ENCODE measurements at regions not wholly inside any gene's neighbourhood (a gene's known extent, or its start where the extent isn't known, plus 50 kb on each side); places are given as distances from the start of the nearest gene placed in this dataset.

DNA sequence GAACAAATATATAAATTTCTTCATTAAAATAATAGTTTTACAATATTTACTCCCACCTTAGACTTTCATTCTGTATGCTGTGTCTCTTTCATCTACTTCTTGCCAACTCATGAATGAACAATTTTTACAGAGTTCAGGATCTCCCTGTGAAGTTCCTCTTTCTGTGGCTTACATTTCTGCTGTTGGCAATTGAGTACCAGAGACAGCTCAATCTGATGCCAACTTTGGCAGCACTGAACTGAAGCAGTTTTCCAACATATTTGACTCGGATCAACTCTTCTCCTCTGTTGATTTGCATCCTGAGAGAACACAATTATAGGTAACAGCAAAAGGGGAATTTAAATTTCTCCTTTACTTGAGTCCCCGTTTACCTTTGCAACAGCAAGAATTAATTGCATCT, 1262.2 kb downstream of the EFNA5 start:
- H3K36me3 Mint-ChIP-seq (ENCODE audit: low read depth): no peaks in the 10 kb centered on the region

DNA sequence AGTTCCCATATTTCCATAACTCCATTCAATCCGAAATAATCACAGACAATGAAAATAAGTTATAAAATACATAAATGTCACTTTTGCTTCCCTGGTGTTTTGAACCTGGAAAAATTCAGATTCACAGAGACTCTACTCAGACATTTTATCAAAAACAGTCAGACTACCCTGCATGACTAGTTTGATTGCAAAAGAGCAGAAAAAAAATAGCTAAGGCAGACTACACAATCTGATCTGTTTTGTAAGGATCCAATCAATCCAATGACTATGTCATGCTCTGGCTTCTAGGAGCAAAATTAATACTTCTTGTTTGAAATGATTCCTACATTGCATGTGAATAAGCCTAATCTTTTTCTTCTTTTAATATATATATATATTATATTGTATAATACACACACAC, 1262.6 kb downstream of the EFNA5 start:
- TF ChIP-seq, protein P1, sequence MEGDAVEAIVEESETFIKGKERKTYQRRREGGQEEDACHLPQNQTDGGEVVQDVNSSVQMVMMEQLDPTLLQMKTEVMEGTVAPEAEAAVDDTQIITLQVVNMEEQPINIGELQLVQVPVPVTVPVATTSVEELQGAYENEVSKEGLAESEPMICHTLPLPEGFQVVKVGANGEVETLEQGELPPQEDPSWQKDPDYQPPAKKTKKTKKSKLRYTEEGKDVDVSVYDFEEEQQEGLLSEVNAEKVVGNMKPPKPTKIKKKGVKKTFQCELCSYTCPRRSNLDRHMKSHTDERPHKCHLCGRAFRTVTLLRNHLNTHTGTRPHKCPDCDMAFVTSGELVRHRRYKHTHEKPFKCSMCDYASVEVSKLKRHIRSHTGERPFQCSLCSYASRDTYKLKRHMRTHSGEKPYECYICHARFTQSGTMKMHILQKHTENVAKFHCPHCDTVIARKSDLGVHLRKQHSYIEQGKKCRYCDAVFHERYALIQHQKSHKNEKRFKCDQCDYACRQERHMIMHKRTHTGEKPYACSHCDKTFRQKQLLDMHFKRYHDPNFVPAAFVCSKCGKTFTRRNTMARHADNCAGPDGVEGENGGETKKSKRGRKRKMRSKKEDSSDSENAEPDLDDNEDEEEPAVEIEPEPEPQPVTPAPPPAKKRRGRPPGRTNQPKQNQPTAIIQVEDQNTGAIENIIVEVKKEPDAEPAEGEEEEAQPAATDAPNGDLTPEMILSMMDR (IDR thresholded peaks at IDR 0.05): no peak
- intact Hi-C loops (cut with micrococcal nuclease): no loop called here
- POLR2A ChIA-PET: no interaction called here
- Mint-ChIP-seq H3K27me3 (no peaks in the 10 kb centered on the region), H3K36me3 (ENCODE audit: low read depth) (no peaks in the 10 kb centered on the region), H3K4me1 (no peaks in the 10 kb centered on the region), H3K9me3 (no peaks in the 10 kb centered on the region), H3K4me3 (no peak overlapping the region), H3K27ac (no peak overlapping the region)
- CTCF ChIA-PET: no interaction called here
- DNase-seq (no peak), ATAC-seq (ENCODE audit: low read depth) (no peak)

More for the DNA sequence above, 1262.2 kb downstream of the EFNA5 start:
- DNase-seq: no peak
- Mint-ChIP-seq H3K27me3 (no peaks in the 10 kb centered on the region), H3K4me1 (no peaks in the 10 kb centered on the region), H3K27ac (no peak overlapping the region), H3K4me3 (no peak overlapping the region), H3K9me3 (no peaks in the 10 kb centered on the region)
- TF ChIP-seq, protein P1 (IDR thresholded peaks at IDR 0.05): no peak
- ChIA-PET CTCF (no interaction called here), POLR2A (no interaction called here)
- intact Hi-C loops (cut with micrococcal nuclease): no loop called here
- no peak for ATAC-seq (ENCODE audit: low read depth)

DNA sequence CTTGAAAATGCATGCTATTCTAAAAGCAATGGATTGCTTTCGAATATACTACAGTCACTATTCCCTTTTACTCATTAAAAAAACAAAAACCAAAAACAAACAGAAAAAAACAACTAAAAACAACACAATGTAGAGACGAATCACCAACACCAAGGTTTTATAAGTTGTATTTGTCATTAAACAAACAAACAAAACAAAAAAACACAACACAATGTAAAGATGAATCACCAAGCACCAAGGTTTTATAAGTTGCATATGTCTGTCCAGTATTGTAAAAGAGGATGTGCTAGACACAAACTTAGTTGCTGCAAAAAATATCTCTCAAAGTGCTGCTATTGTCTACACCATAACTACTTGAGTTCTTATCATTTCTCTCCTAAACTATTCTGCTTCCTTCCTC, 1269.2 kb downstream of the EFNA5 start:
- H3K4me3 Mint-ChIP-seq: no peak overlapping the region
- DNase-seq: no peak
- H3K36me3 Mint-ChIP-seq (ENCODE audit: low read depth): no peaks in the 10 kb centered on the region
- TF ChIP-seq, protein P1 (IDR thresholded peaks at IDR 0.05): no peak
- no peak for ATAC-seq (ENCODE audit: low read depth)
- no peaks in the 10 kb centered on the region for H3K27me3 Mint-ChIP-seq
- H3K9me3 Mint-ChIP-seq: peaks cover 2% of the 10 kb centered on the region
- intact Hi-C loops (cut with micrococcal nuclease): no loop called here
- no peaks in the 10 kb centered on the region for H3K4me1 Mint-ChIP-seq
- POLR2A ChIA-PET: no interaction called here
- CTCF ChIA-PET: no interaction called here
- H3K27ac Mint-ChIP-seq: no peak overlapping the region

DNA sequence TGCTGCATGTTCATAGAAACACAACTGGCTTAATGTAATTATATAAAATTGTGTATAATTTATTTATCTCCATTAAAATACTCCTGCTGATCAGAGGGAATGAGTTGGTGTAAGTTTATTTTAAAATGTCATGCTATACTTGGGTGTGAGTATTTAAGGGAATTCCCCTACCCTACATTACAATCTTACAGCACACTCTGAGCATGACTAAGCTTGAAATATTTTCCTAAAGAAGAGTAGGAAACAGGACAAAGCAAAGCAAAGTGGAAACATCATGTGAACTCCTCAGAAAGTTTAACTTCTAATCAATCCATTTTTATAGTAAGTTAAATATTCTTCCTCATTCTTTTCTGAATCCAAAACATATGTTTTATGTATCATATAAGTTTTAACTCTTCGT, 1271.3 kb downstream of the EFNA5 start:
- TF ChIP-seq, protein P1 (IDR thresholded peaks at IDR 0.05): no peak
- Mint-ChIP-seq H3K27me3 (no peaks in the 10 kb centered on the region), H3K9me3 (peaks cover 2% of the 10 kb centered on the region), H3K4me3 (no peak overlapping the region), H3K27ac (no peak overlapping the region), H3K36me3 (ENCODE audit: low read depth) (no peaks in the 10 kb centered on the region), H3K4me1 (no peaks in the 10 kb centered on the region)
- DNase-seq: no peak
- CTCF ChIA-PET: no interaction called here
- intact Hi-C loops (cut with micrococcal nuclease): no loop called here
- no peak for ATAC-seq (ENCODE audit: low read depth)
- POLR2A ChIA-PET: no interaction called here

DNA sequence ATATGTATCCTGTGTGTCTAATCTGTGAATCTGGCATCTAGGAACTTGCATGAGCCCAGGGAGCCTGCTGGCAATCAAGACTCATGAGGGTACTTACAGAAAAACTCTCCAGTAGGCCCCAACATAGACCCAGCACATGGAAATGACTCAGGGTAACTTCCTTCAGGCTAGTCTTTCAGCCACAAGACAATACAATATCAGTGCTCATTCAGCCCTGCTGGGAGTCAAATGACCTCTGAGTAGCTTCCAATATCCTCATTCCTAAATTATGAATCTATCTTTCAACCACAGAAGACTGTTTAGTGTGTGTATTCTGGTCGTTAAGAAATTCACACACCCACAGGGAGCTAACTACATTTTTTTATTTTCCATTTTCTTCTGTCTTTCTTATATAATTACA, 1273.0 kb downstream of the EFNA5 start:
- intact Hi-C loops (cut with micrococcal nuclease): no loop called here
- no peaks in the 10 kb centered on the region for H3K27me3 Mint-ChIP-seq
- H3K9me3 Mint-ChIP-seq: peaks cover 2% of the 10 kb centered on the region
- POLR2A ChIA-PET: no interaction called here
- no peak for ATAC-seq (ENCODE audit: low read depth)
- DNase-seq: no peak
- TF ChIP-seq, protein P1 (IDR thresholded peaks at IDR 0.05): no peak
- no peak overlapping the region for H3K4me3 Mint-ChIP-seq
- H3K36me3 Mint-ChIP-seq (ENCODE audit: low read depth): no peaks in the 10 kb centered on the region
- H3K27ac Mint-ChIP-seq: no peak overlapping the region
- no peaks in the 10 kb centered on the region for H3K4me1 Mint-ChIP-seq
- CTCF ChIA-PET: no interaction called here

All from activated B cell treated with CpG ODN at 0.5 μM for 24 hours (primary cell).